Endothelial cell of umbilical vein (primary cell): ENCODE measurements at regions not wholly inside any gene's neighbourhood (a gene's known extent, or its start where the extent isn't known, plus 50 kb on each side); places are given as distances from the start of the nearest gene placed in this dataset.

Experiments used
- BruUV-seq: library from RNA; stranded (reverse); fragments of 400-500 nt; replicated peaks from 2 replicates; lab custom pipeline; 2021; lab: Mats Ljungman, UMichigan
- CTCF ChIA-PET: fragments of 300-600, 350-600 bp; sonication (Branson Sonifier 250); formaldehyde crosslinking; loops from one replicate; lab custom pipeline; 2021; ENCODE audit warnings: antibody characterized with exemption, inconsistent platforms; lab: Charles Lee
- POLR2A ChIA-PET: fragments of 300-600, 350-600 bp; sonication (Branson Sonifier 250); formaldehyde crosslinking; loops from one replicate; lab custom pipeline; 2021; ENCODE audit warnings: antibody characterized with exemption, inconsistent platforms; lab: Charles Lee
- DNase-seq: peaks from one replicate; pipeline ENCODE4 v3.0.0-alpha.2; 2011; ENCODE audit warnings: low read depth, low spot score
- FAIRE-seq: peaks from 2 replicates; lab custom pipeline; 2011; peaks lifted over from hg19 to GRCh38; lab: Jason Lieb, UNC
- H2AFZ ChIP-seq: 2 replicates; pipeline ENCODE4 v1.6.0; 2012; ENCODE audit warnings: low read depth, low read length, control low read depth, inconsistent platforms
- H3K27ac ChIP-seq: 2 replicates; pipeline ENCODE4 v1.5.1; 2011; ENCODE audit warnings: low read depth, mild to moderate bottlenecking, control low read depth, low read length, moderate library complexity; ENCODE audit not compliant: insufficient read depth
- H3K27me3 ChIP-seq, 2 experiments: 2 replicates each; pipeline versions ENCODE4 v1.6.0 to v1.6.1; 2011; ENCODE audit warnings: low read length in 2 of 2, mixed read lengths in 1 of 2; ENCODE audit not compliant: control insufficient read depth in 2 of 2, insufficient read depth in 2 of 2
- H3K36me3 ChIP-seq, 2 experiments: 2 replicates in 1 of 2; 3 replicates in 1 of 2; pipeline ENCODE4 v1.5.1; 2011; ENCODE audit warnings: low read length in 2 of 2, mild to moderate bottlenecking in 1 of 2, moderate library complexity in 1 of 2; ENCODE audit not compliant: control insufficient read depth in 2 of 2, insufficient read depth in 2 of 2; ENCODE audit errors: extremely low read depth in 1 of 2
- H3K4me1 ChIP-seq: 3 replicates; pipeline ENCODE4 v1.5.1; 2011; ENCODE audit warnings: mild to moderate bottlenecking, low read length; ENCODE audit not compliant: control insufficient read depth, insufficient read depth; ENCODE audit errors: extremely low read depth
- H3K4me2 ChIP-seq: 2 replicates; pipeline ENCODE4 v1.6.1; 2011; ENCODE audit warnings: low read length, control low read depth, mixed read lengths; ENCODE audit not compliant: insufficient read depth
- H3K4me3 ChIP-seq, 3 experiments: fragments of 200-600 bp in 1 of 3; sonication (generic), shearing (Covaris generic) in 1 of 3; replicated peaks in 1 of 3; 2 replicates each; pipeline ENCODE4 v1.5.1; 2011 to 2016; ENCODE audit warnings: control low read depth in 3 of 3, low read length in 3 of 3, mild to moderate bottlenecking in 2 of 3, inconsistent platforms in 1 of 3, low read depth in 1 of 3, moderate library complexity in 1 of 3; ENCODE audit not compliant: insufficient read depth in 1 of 3
- H3K79me2 ChIP-seq: 2 replicates; pipeline ENCODE4 v1.6.0; 2012; ENCODE audit warnings: low read length, inconsistent platforms; ENCODE audit not compliant: control insufficient read depth, insufficient read depth
- H3K9ac ChIP-seq: replicated peaks from 2 replicates; pipeline ENCODE3; 2011; ENCODE audit warnings: low read length, control low read depth; ENCODE audit not compliant: insufficient read depth; ENCODE audit errors: extremely low read depth
- H3K9me1 ChIP-seq: replicated peaks from 3 replicates; pipeline ENCODE4 v1.6.0; 2011; ENCODE audit warnings: mild to moderate bottlenecking, low read length; ENCODE audit not compliant: control insufficient read depth, insufficient read depth; ENCODE audit errors: extremely low read depth
- H3K9me3 ChIP-seq: replicated peaks from 2 replicates; pipeline ENCODE4 v1.5.1; 2012; ENCODE audit warnings: low read length, inconsistent platforms; ENCODE audit not compliant: control insufficient read depth, insufficient read depth
- H4K20me1 ChIP-seq: replicated peaks from 2 replicates; pipeline ENCODE3; 2011; ENCODE audit warnings: mild to moderate bottlenecking, low read length; ENCODE audit not compliant: control insufficient read depth, insufficient read depth; ENCODE audit errors: extremely low read depth
- EZH2 ChIP-seq: IDR thresholded peaks from 2 replicates; pipeline ENCODE4 v1.6.1; 2012; ENCODE audit warnings: borderline replicate concordance, low read depth, mild to moderate bottlenecking, moderate library complexity, low read length, inconsistent platforms; ENCODE audit not compliant: severe bottlenecking
- GATA2 ChIP-seq: IDR thresholded peaks from 2 replicates; pipeline ENCODE4 v1.7.0; 2011; ENCODE audit warnings: low read depth, mild to moderate bottlenecking, moderate library complexity, mixed read lengths, low read length; ENCODE audit not compliant: insufficient read length, insufficient read depth
- MYC ChIP-seq: IDR thresholded peaks from one replicate; pipeline ENCODE4 v1.6.1; 2011; ENCODE audit warnings: mild to moderate bottlenecking, low read depth, low read length
- POLR2A ChIP-seq: IDR thresholded peaks from 2 replicates; pipeline ENCODE4 v1.6.1; 2012; ENCODE audit warnings: low read depth, mild to moderate bottlenecking, control low read depth, low read length
- POLR2AphosphoS5 ChIP-seq: IDR thresholded peaks from 2 replicates; pipeline ENCODE4 v1.6.1; 2012; ENCODE audit warnings: low read depth, mild to moderate bottlenecking, control low read depth, low read length, moderate library complexity; ENCODE audit not compliant: insufficient read depth
- dilution Hi-C: fragments of 300-500 bp; cut with MboI; formaldehyde crosslinking; loops from one replicate; pipeline ENCODE4 v1.15.0; 2019; ENCODE audit warnings: low sequenced_read_pairs; ENCODE audit not compliant: extremely low pct_ligation_motif_present
- intact Hi-C: fragments of 100-400 bp; cut with micrococcal nuclease; formaldehyde crosslinking; loops from one replicate; pipeline ENCODE4 v1.10.0; 2022
- TF ChIP-seq, protein P1 (sequence below), 2 donors: IDR thresholded peaks; 1 replicate in 1 of 2; 2 replicates in 1 of 2; pipeline ENCODE4 v1.5.1; 2011; ENCODE audit warnings: low read length in 2 of 2, mild to moderate bottlenecking in 2 of 2, moderate library complexity in 2 of 2, control low read depth in 1 of 2, inconsistent platforms in 1 of 2, low read depth in 1 of 2; ENCODE audit not compliant: insufficient read depth in 1 of 2; ENCODE audit errors: extremely low read depth in 1 of 2

DNA sequence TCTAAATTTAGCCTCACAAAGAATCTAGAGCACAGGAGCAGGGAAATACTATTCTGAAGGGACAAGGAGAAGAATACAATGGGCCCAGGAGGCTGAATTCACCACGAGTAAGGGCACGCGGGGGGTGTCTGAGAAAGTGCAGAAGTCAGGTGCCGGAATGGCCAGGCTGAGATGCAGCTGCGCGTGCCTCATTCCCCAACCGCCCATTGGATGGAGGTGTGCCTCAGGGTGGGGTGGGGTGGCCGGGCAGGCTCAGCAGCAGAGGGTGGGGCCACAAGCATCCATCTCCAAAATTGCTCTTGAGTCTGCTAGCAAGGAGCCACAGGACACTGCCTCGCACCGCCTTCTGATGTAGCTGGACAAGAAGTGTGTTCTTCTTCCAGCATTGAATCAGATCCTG lies 387.0 kb downstream of the SHANK2 start:
- no peaks in the 10 kb centered on the region for H3K79me2 ChIP-seq
- H3K27ac ChIP-seq, result no peak overlapping the region
- DNase-seq (no peak), FAIRE-seq (no peak)
- H3K4me2 ChIP-seq, result no peak overlapping the region
- no peaks in the 10 kb centered on the region for H4K20me1 ChIP-seq
- H3K27me3 ChIP-seq, result no peaks in the 10 kb centered on the region
- no peak overlapping the region for H3K9ac ChIP-seq
- no peak for TF ChIP-seq GATA2
- TF ChIP-seq POLR2AphosphoS5, result no peak
- TF ChIP-seq, protein P1, sequence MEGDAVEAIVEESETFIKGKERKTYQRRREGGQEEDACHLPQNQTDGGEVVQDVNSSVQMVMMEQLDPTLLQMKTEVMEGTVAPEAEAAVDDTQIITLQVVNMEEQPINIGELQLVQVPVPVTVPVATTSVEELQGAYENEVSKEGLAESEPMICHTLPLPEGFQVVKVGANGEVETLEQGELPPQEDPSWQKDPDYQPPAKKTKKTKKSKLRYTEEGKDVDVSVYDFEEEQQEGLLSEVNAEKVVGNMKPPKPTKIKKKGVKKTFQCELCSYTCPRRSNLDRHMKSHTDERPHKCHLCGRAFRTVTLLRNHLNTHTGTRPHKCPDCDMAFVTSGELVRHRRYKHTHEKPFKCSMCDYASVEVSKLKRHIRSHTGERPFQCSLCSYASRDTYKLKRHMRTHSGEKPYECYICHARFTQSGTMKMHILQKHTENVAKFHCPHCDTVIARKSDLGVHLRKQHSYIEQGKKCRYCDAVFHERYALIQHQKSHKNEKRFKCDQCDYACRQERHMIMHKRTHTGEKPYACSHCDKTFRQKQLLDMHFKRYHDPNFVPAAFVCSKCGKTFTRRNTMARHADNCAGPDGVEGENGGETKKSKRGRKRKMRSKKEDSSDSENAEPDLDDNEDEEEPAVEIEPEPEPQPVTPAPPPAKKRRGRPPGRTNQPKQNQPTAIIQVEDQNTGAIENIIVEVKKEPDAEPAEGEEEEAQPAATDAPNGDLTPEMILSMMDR (IDR thresholded peaks at IDR 0.05; ENCODE audit: extremely low read depth in 1 of 2, insufficient read depth in 1 of 2, low read depth in 1 of 2, low read length in 2 of 2), result no peak
- no peak for TF ChIP-seq EZH2
- TF ChIP-seq POLR2A, result no peak
- no peak for TF ChIP-seq MYC
- H3K4me3 ChIP-seq, result no peak overlapping the region
- dilution Hi-C loops (no loop called here), intact Hi-C loops (no loop called here)
- POLR2A ChIA-PET, result no interaction called here
- no peaks in the 10 kb centered on the region for H3K36me3 ChIP-seq
- no TSS peak for BruUV-seq
- H3K9me1 ChIP-seq, result no peaks in the 10 kb centered on the region
- CTCF ChIA-PET, result no interaction called here
- H2AFZ ChIP-seq, result no peak overlapping the region
- no peaks in the 10 kb centered on the region for H3K4me1 ChIP-seq
- peaks cover 3% of the 10 kb centered on the region for H3K9me3 ChIP-seq

DNA sequence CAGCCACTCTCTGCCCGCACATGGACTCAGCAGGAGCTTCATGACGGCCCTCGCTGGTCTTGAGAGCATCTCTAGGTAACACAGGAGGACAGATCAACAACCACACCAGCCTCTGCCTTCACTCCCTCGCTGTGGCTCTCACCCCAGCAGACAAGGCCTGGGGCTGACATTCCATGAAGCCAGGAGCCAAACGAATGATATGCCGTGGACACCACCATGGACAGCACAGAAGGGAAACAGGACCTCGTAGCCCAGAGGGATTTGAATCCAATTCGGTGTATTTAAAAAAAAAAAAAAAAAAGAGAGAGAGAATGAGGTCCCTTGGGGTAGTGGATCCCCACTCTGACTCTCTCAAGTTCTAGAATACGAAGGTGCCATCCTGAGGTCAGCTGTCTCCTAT lies 385.5 kb downstream of the SHANK2 start:
- no peaks in the 10 kb centered on the region for H3K4me1 ChIP-seq
- H3K27me3 ChIP-seq, result no peaks in the 10 kb centered on the region
- no peak for FAIRE-seq
- DNase-seq, result no peak
- no peak for TF ChIP-seq POLR2A
- no peaks in the 10 kb centered on the region for H4K20me1 ChIP-seq
- BruUV-seq, result no TSS peak
- intact Hi-C loops, result no loop called here
- H3K27ac ChIP-seq, result no peak overlapping the region
- CTCF ChIA-PET, result no interaction called here
- no peaks in the 10 kb centered on the region for H3K9me1 ChIP-seq
- no peaks in the 10 kb centered on the region for H3K36me3 ChIP-seq
- no peak overlapping the region for H3K9ac ChIP-seq
- dilution Hi-C loops, result no loop called here
- H3K79me2 ChIP-seq, result no peaks in the 10 kb centered on the region
- H3K4me3 ChIP-seq, result no peak overlapping the region
- POLR2A ChIA-PET, result no interaction called here
- no peak overlapping the region for H3K4me2 ChIP-seq
- H2AFZ ChIP-seq, result no peak overlapping the region
- peaks cover 3% of the 10 kb centered on the region for H3K9me3 ChIP-seq
